GM18873 (cell line): ENCODE measurements at regions not wholly inside any gene's neighbourhood (a gene's known extent, or its start where the extent isn't known, plus 50 kb on each side); places are given as distances from the start of the nearest gene placed in this dataset.
"Not testable (repeated sequence)": the region's sequence is repeated elsewhere in the genome, so short reads cannot be mapped to it uniquely, and the experiment has no call there.

ENCODE experiments used
- ATAC-seq: cut with Tn5 transposase; IDR thresholded peaks from one replicate; pipeline ENCODE4 v1.9.1; 2021; ENCODE audit warnings: mild to moderate bottlenecking, moderate library complexity, moderate number of reproducible peaks; ENCODE audit not compliant: unreplicated experiment, low FRiP score

GRCh38 chr6:82780334-82780733, 285.3 kb downstream of the UBE3D start:
- ATAC-seq, result no peak

GRCh38 chr6:82781620-82782204, 283.9 kb downstream of the UBE3D start:
- no peak for ATAC-seq

GRCh38 chr6:82783587-82784236, 281.9 kb downstream of the UBE3D start:
- no peak for ATAC-seq

- no peak for ATAC-seq
Measured at GRCh38 chr6:82785206-82785605, 280.4 kb downstream of the UBE3D start.

- no peak for ATAC-seq
Measured at GRCh38 chr6:82786248-82786647, 279.4 kb downstream of the UBE3D start.

DNA sequence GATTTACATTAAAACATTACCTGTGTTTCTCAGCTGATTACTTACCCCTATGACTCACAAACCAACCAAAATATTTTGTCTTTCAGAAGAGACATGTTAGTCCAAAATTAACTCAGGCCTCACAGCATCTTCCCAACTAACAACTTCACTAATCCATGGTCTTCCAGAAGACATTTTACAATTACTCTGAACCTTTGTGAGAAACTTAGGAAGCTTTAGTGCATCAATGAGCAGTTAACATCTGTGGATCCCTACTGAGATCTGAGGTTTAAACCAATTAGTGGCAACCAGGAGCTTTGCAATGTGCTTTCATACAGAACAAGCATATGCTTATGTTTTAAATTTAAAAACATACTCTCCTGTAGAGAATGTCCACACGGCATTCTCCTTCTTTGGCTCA, 269.7 kb downstream of the UBE3D start:
- no peak for ATAC-seq

GRCh38 chr6:82801083-82801482, 264.6 kb downstream of the UBE3D start:
- no peak for ATAC-seq

DNA sequence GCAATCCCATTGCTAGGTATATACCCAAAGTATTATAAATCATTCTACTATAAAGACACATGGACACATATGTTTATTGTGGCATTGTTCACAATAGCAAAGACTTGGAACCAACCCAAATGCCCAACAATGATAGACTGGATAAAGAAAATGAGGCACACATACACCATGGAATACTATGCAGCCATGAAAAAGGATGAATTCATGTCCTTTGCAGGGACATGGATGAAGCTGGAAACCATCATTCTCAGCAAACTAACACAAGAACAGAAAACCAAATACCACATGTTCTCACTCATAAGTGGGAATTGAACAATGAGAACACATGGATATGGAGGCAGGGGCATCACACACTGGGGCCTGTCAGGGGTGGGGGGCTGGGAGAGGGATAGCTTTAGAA, 249.4 kb downstream of the UBE3D start:
- not testable (repeated sequence) for ATAC-seq

DNA sequence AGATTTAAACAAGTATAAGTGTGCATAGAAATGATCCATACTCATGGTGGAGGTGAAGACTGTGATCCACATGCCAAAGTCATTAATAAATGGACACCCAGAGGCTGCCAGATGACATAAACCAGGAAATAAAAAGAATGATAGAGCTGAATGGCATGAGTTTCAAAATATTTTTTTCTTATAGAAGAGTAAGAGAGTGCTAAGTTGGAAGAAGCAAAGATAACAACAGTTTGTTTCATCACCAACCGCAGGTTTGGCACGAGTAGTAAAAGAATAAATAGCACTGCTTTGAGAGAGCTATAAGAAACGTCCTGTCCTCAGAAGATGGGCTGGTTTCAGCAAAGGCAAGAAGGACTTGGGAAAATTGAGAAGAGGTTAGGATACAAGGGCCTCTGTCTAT, 246.9 kb downstream of the UBE3D start:
- ATAC-seq, result no peak

DNA sequence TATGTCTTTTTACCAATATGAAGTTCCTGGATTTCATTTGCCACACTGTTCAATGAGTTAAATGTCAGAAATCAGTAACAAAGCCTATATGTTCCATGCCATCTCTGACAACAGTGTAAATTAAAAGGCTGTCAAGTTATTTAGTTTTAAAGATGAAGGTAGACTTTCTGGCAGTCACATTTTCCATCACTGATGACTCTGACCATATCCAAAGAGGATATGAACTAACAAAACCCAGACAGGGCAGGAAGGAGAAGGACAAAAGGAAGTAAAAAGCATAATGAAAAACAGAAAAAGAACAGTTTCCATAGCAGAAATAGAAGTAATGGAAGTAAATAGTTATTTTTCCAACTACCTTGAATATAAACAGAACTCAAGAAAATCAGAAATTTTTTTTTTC, 242.3 kb downstream of the UBE3D start:
- ATAC-seq, result no peak

DNA sequence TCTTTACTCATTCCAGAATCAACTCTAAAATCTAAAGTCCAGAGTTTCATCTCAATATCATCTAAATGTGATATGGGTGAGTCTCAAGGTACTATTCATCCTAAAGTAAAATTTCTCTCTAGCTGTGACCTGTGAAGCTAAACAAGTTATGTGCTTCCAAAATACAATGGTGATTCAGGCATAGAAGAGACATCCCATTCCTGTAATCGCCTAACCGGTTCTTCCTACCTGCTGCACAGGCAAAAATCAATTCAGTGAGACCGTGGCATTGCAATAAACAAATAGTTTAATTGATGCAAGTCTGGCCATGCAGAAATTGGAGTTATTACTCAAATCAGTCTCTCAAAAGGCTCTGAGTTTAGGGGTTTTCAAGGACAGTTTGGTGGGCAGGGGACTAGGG, 232.8 kb downstream of the UBE3D start:
- ATAC-seq, result no peak

DNA sequence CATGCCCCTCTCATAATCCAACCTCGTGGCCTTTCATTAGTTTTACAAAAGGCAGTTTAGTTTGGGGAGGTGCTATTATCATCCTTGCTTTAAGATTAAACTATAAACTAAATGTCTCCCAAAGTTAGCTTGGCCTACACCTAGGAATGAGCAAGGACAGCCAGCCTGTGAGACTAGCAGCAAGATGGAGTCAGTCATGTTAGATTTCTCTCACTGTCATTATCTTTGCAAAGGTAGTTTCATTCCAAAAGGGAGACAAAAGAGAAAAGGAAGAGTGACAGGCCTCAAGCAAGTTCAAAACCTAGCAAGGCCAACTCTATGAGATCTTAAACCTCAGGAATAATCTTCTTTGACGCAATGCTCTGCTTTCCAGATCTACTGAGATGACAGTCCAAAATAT, 232.2 kb downstream of the UBE3D start:
- ATAC-seq, result no peak

DNA sequence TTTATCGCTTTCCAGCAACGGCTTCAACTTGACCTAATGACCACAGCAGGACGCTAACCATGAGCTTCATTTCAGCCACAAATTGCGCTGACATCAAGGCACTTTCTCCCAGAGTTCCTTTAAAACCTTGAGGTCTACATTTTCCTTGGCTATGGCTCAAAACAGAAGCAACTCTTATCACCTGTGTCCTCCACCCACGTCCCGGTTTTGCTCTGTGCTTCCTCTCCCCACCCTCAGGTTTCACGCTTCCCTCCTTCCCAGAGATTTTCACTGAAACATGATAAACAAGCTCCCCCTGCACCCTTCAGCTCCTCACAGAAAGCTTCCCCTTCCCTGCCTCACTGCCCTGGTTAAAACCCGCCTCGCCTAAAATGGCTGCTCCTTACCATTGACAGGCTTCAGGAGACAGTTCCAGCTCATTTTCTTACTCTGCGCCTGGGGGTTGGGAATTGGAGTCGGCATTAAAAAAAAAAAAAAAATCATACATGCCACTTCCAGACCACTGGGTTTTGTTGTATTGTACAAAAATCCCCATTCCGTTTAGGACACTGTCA, 229.5 kb downstream of the UBE3D start:
- no peak for ATAC-seq

GRCh38 chr6:82840571-82840970, 225.1 kb downstream of the UBE3D start:
- ATAC-seq, result no peak

GRCh38 chr6:82841309-82841708, 224.3 kb downstream of the UBE3D start:
- ATAC-seq, result no peak
